ENCODE measurements at regions not wholly inside any gene's neighbourhood (a gene's known extent, or its start where the extent isn't known, plus 50 kb on each side); places are given as distances from the start of the nearest gene placed in this dataset.

GRCh38 chr3:159059395-159059794 lies 257.5 kb downstream of the MFSD1 start:
- POLR2A ChIA-PET = no interaction called here
- CTCF ChIA-PET (ENCODE audit: low intra/inter-chr PET ratio) = no interaction called here
- Histone ChIP-seq H4K20me1 (replicated peaks; ENCODE audit: control insufficient read depth, insufficient read depth, low read length) (no peaks in the 10 kb centered on the region), H3K79me2 (ENCODE audit: control insufficient read depth, insufficient read depth, low read length) (no peaks in the 10 kb centered on the region), H3K9me3 (replicated peaks; ENCODE audit: control insufficient read depth, insufficient read depth, low read depth, low read length) (no peaks in the 10 kb centered on the region), H3K4me1 (replicated peaks in 1 of 2; ENCODE audit: control insufficient read depth in 2 of 2, insufficient read depth in 2 of 2, low read length in 2 of 2) (no peaks in the 10 kb centered on the region), H3K27me3 (ENCODE audit: control insufficient read depth in 2 of 2, insufficient read depth in 2 of 2, low read length in 2 of 2) (no peaks in the 10 kb centered on the region), H3K36me3 (ENCODE audit: control insufficient read depth, insufficient read depth, low read length) (no peaks in the 10 kb centered on the region), H3K9me1 (ENCODE audit: control insufficient read depth, insufficient read depth, low read length) (no peaks in the 10 kb centered on the region), H3K27ac (ENCODE audit: extremely low read depth, low read depth, low read length) (no peak overlapping the region), H3K9ac (ENCODE audit: insufficient read depth in 1 of 2, low read depth in 2 of 2, low read length in 2 of 2) (no peak overlapping the region), H3K4me2 (ENCODE audit: insufficient read depth, low read length) (no peak overlapping the region), H2AFZ (ENCODE audit: low read depth, low read length) (no peak overlapping the region), H3K4me3 (no peak overlapping the region)
- FAIRE-seq (no peak), ATAC-seq (no peak), DNase-seq (ENCODE audit: extremely low read depth in 1 of 4, low spot score in 3 of 4) (no peak)
- WGBS (ENCODE audit: insufficient coverage, low coverage, missing lambda C conversion rate) = 0% methylated on average over 2 of the region's 2 CpGs
- no peak for TF ChIP-seq SNRNP70 (optimal IDR thresholded peaks at IDR 0.05; ENCODE audit: low read depth, low read length)
- no peak for TF ChIP-seq ZNF764 (CRISPR knock-in tag; IDR thresholded peaks at IDR 0.05; ENCODE audit: low read depth)
- no peak for TF ChIP-seq ZNF3 (CRISPR knock-in tag; IDR thresholded peaks at IDR 0.05)
- TF ChIP-seq ELF2 (CRISPR knock-in tag; IDR thresholded peaks at IDR 0.05) = no peak
- TF ChIP-seq RBM25 (IDR thresholded peaks at IDR 0.05; ENCODE audit: low read depth, low read length, severe bottlenecking) = no peak
- TF ChIP-seq SRSF7 (optimal IDR thresholded peaks at IDR 0.05; ENCODE audit: low read depth, low read length) = no peak
- no peak for TF ChIP-seq CAMTA2 (CRISPR knock-in tag; conservative IDR thresholded peaks at IDR 0.05)
- TF ChIP-seq ZBED1 (IDR thresholded peaks at IDR 0.05) = no peak
- TF ChIP-seq ZBTB40 (IDR thresholded peaks at IDR 0.05) = no peak
- TF ChIP-seq ZBTB40 (CRISPR knock-in tag; IDR thresholded peaks at IDR 0.05) = no peak
- no peak for TF ChIP-seq MAFK (IDR thresholded peaks at IDR 0.05; ENCODE audit: low read length)
- TF ChIP-seq EHMT2 (IDR thresholded peaks at IDR 0.05) = no peak
- intact Hi-C loops (cut with micrococcal nuclease) = no loop called here
- in situ Hi-C loops (cut with MboI) = no loop called here
- no TSS peak for BruUV-seq (replicated peaks)
